Tibial nerve (tissue), 4 donors: ENCODE measurements at regions not wholly inside any gene's neighbourhood (a gene's known extent, or its start where the extent isn't known, plus 50 kb on each side); places are given as distances from the start of the nearest gene placed in this dataset.

Experiments used
- EP300 ChIP-seq, 2 donors: sonication (generic); formaldehyde crosslinking; IDR thresholded peaks; one replicate each; pipeline ENCODE4 v1.6.1; 2017; ENCODE audit warnings: antibody characterized with exemption in 2 of 2, mild to moderate bottlenecking in 1 of 2
- POLR2A ChIP-seq, 2 donors: fragments of 450-650 bp; IDR thresholded peaks; one replicate each; pipeline ENCODE4 v1.6.1; 2017; ENCODE audit warnings: antibody characterized with exemption in 2 of 2, mild to moderate bottlenecking in 2 of 2, moderate library complexity in 2 of 2
- TF ChIP-seq, protein P1 (sequence below), 5 experiments: fragments of 200-600 bp in 3 of 5; fragments of 450-650 bp in 2 of 5; sonication (generic) in 3 of 5; IDR thresholded peaks; one replicate each; pipeline ENCODE4 v1.5.1; 2016 to 2019; ENCODE audit warnings: antibody characterized with exemption in 5 of 5, mild to moderate bottlenecking in 3 of 5, moderate library complexity in 2 of 5

GRCh38 chr15:38080651-38081275 is 146.3 kb downstream of the TMCO5A start:
- TF ChIP-seq, protein P1, sequence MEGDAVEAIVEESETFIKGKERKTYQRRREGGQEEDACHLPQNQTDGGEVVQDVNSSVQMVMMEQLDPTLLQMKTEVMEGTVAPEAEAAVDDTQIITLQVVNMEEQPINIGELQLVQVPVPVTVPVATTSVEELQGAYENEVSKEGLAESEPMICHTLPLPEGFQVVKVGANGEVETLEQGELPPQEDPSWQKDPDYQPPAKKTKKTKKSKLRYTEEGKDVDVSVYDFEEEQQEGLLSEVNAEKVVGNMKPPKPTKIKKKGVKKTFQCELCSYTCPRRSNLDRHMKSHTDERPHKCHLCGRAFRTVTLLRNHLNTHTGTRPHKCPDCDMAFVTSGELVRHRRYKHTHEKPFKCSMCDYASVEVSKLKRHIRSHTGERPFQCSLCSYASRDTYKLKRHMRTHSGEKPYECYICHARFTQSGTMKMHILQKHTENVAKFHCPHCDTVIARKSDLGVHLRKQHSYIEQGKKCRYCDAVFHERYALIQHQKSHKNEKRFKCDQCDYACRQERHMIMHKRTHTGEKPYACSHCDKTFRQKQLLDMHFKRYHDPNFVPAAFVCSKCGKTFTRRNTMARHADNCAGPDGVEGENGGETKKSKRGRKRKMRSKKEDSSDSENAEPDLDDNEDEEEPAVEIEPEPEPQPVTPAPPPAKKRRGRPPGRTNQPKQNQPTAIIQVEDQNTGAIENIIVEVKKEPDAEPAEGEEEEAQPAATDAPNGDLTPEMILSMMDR (IDR thresholded peaks at IDR 0.05): no peak
- TF ChIP-seq POLR2A (IDR thresholded peaks at IDR 0.05) (no peak), EP300 (IDR thresholded peaks at IDR 0.05) (no peak)
